MG63 (cell line): ENCODE measurements at regions not wholly inside any gene's neighbourhood (a gene's known extent, or its start where the extent isn't known, plus 50 kb on each side); places are given as distances from the start of the nearest gene placed in this dataset.

Source experiments
- DNase-seq: peaks from one replicate; pipeline ENCODE4 v3.0.0-alpha.2; 2020
- H3K27me3 ChIP-seq: fragments of 250-450 bp; sonication (Bioruptor Pico); 2 replicates; pipeline ENCODE4 v1.5.1; 2020; ENCODE audit warnings: mild to moderate bottlenecking, moderate library complexity
- H3K36me3 ChIP-seq: fragments of 250-450 bp; sonication (Bioruptor Pico); 2 replicates; pipeline ENCODE4 v1.5.1; 2020; ENCODE audit warnings: mild to moderate bottlenecking, moderate library complexity
- H3K4me3 ChIP-seq: fragments of 250-450 bp; sonication (Bioruptor Pico); 2 replicates; pipeline ENCODE4 v1.5.1; 2020; ENCODE audit warnings: mild to moderate bottlenecking, moderate library complexity
- H3K9me3 ChIP-seq: fragments of 250-450 bp; sonication (Bioruptor Pico); 2 replicates; pipeline ENCODE4 v1.5.1; 2020; ENCODE audit warnings: mild to moderate bottlenecking, moderate library complexity

DNA sequence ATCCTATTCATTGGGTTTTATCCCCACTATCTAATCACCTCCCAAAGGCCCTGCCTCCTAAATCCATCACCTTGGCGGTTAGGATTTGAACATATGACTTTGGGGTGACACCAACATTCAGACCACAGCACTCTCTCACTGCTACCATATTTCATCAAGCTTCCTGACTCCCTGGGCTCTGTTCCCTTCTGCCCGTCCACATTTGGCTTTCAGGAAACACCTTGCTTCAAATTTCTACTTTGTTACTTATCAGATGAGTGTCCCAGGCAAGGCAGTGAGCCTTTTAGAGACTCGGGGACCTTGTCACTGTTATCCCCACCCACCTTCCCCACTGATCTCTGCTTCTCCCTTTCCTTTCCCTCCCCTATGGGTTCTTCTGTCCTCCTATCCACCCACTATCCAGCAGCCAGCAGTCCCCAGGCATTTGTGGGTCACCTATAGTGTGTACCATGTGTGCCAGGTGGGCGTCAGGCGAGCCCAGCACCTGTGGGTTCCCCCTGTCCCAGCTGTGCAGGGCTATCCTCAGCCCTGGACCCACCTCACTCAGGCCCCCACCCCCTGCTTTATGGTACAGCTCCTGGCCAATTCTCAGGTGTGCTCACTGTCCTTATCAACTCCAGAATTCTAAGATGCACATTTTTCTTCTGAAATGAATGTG lies 230.9 kb downstream of the LOXHD1 start:
- H3K4me3 ChIP-seq, result no peak overlapping the region
- no peaks in the 10 kb centered on the region for H3K36me3 ChIP-seq
- H3K9me3 ChIP-seq, result no peaks in the 10 kb centered on the region
- H3K27me3 ChIP-seq, result no peaks in the 10 kb centered on the region
- DNase-seq, result no peak

DNA sequence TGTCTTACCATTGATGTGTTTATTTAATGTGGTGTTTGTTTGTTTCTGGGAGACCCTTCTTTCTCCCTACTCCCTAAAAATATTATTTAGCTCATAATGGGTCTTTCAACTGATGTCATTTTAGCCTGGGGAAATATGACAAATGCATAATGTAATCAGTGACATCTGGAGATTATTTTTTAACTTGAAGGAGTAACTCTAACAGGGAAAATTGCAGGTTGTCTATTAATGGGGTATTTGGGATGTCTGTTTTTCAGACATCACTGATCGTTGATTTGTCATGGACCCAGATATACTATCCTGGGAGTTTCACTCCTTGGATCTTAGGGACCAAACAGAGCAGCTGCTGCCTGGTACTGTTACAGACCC lies 230.4 kb downstream of the LOXHD1 start:
- H3K27me3 ChIP-seq, result no peaks in the 10 kb centered on the region
- no peak overlapping the region for H3K4me3 ChIP-seq
- H3K36me3 ChIP-seq, result no peaks in the 10 kb centered on the region
- DNase-seq, result no peak
- H3K9me3 ChIP-seq, result no peaks in the 10 kb centered on the region
